ENCODE measurements at regions not wholly inside any gene's neighbourhood (a gene's known extent, or its start where the extent isn't known, plus 50 kb on each side); places are given as distances from the start of the nearest gene placed in this dataset.

DNA sequence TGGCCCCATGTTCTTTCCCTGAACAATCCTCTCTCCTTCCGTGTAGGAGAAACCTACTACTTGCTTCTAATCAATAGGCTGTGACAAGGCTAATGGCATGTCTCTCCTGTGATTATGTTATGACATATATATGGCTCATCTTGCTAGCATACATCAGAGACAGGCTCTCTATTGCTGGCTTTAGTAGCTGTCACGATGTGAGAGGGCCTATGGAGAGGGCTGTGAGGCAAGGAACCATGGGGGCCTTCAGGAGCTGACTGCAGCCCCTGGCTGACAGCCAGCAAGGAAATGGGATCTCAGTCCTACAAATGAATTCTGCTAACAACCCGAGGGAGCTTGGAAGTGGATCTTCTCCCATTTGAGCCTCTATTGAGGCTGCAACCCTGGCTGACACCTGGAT lies 96.3 kb downstream of the EOMES start:
- Histone ChIP-seq H3K79me1 (ENCODE audit: low read depth, low read length) (no peaks in the 10 kb centered on the region), H3K23ac (ENCODE audit: insufficient read length) (no peak overlapping the region), H2BK120ac (replicated peaks; ENCODE audit: low read depth, low read length) (no peak overlapping the region), H2AK5ac (ENCODE audit: low read depth, low read length) (no peak overlapping the region), H3K9ac (replicated peaks in 1 of 4; ENCODE audit: extremely low read depth in 1 of 4, low read depth in 3 of 4, low read length in 3 of 4) (no peak overlapping the region), H3K9me3 (ENCODE audit: insufficient read depth in 2 of 2, low read depth in 1 of 2, low read length in 1 of 2) (no peaks in the 10 kb centered on the region), H2BK5ac (ENCODE audit: low read depth, low read length) (no peak overlapping the region), H3K14ac (ENCODE audit: insufficient read length) (no peak overlapping the region), H4K20me1 (replicated peaks in 1 of 2; ENCODE audit: control insufficient read depth in 1 of 2, insufficient read depth in 2 of 2, low read length in 2 of 2) (no peaks in the 10 kb centered on the region), H2BK15ac (ENCODE audit: low read length) (no peak overlapping the region), H3K23me2 (ENCODE audit: low read depth, low read length) (no peaks in the 10 kb centered on the region; the same call in 1 of the 2 replicates), H3K18ac (ENCODE audit: extremely low read depth, low read length) (no peak overlapping the region), H4K91ac (replicated peaks; ENCODE audit: insufficient read length, low read length) (no peak overlapping the region), H2BK20ac (ENCODE audit: low read length) (no peak overlapping the region), H3K56ac (replicated peaks; ENCODE audit: insufficient read length, low read depth, low read length) (no peak overlapping the region), H3K4me3 (ENCODE audit: extremely low read depth in 1 of 4, insufficient read depth in 2 of 4, low read depth in 3 of 4, low read length in 4 of 4) (no peak overlapping the region), H2AFZ (ENCODE audit: low read length) (no peak overlapping the region), H3K27ac (ENCODE audit: low read depth, low read length) (no peak overlapping the region), H3K4me2 (ENCODE audit: insufficient read depth in 1 of 2, low read depth in 2 of 2, low read length in 2 of 2) (no peak overlapping the region), H3K79me2 (ENCODE audit: control insufficient read depth in 1 of 2, insufficient read depth in 2 of 2, low read length in 2 of 2) (no peaks in the 10 kb centered on the region), H3K4me1 (replicated peaks in 1 of 4; ENCODE audit: control insufficient read depth in 3 of 4, insufficient read depth in 4 of 4, low read length in 3 of 4) (no peaks in the 10 kb centered on the region; a peak in 1 of 7 replicates), H2BK12ac (ENCODE audit: low read depth, low read length) (no peak overlapping the region), H3K36me3 (ENCODE audit: control insufficient read depth in 2 of 4, insufficient read depth in 4 of 4, low read length in 3 of 4) (no peaks in the 10 kb centered on the region), H4K8ac (ENCODE audit: extremely low read depth, insufficient read depth, low read length) (no peak overlapping the region), H3K4ac (replicated peaks; ENCODE audit: insufficient read length, low read depth, low read length) (no peak overlapping the region), H4K5ac (ENCODE audit: insufficient read length, low read depth, low read length) (no peak overlapping the region), H3K27me3 (replicated peaks in 1 of 4; ENCODE audit: control insufficient read depth in 3 of 4, extremely low read depth in 1 of 4, insufficient read depth in 3 of 4, low read length in 3 of 4) (no peaks in the 10 kb centered on the region)
- TF ChIP-seq KDM4A (IDR thresholded peaks at IDR 0.05; ENCODE audit: low read depth, low read length, severe bottlenecking), result no peak
- TF ChIP-seq JUND (IDR thresholded peaks at IDR 0.05; ENCODE audit: low read length), result no peak
- TF ChIP-seq CBX5 (IDR thresholded peaks at IDR 0.05; ENCODE audit: low read depth, low read length), result no peak
- TF ChIP-seq CREB1 (IDR thresholded peaks at IDR 0.05), result no peak
- TF ChIP-seq, protein P1, sequence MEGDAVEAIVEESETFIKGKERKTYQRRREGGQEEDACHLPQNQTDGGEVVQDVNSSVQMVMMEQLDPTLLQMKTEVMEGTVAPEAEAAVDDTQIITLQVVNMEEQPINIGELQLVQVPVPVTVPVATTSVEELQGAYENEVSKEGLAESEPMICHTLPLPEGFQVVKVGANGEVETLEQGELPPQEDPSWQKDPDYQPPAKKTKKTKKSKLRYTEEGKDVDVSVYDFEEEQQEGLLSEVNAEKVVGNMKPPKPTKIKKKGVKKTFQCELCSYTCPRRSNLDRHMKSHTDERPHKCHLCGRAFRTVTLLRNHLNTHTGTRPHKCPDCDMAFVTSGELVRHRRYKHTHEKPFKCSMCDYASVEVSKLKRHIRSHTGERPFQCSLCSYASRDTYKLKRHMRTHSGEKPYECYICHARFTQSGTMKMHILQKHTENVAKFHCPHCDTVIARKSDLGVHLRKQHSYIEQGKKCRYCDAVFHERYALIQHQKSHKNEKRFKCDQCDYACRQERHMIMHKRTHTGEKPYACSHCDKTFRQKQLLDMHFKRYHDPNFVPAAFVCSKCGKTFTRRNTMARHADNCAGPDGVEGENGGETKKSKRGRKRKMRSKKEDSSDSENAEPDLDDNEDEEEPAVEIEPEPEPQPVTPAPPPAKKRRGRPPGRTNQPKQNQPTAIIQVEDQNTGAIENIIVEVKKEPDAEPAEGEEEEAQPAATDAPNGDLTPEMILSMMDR (IDR thresholded peaks at IDR 0.05; ENCODE audit: control extremely low read depth in 1 of 3, insufficient read depth in 1 of 3, low read depth in 1 of 3, low read length in 3 of 3), result no peak
- no peak for TF ChIP-seq KDM1A (IDR thresholded peaks at IDR 0.05; ENCODE audit: borderline replicate concordance, low read length)
- TF ChIP-seq SP2 (IDR thresholded peaks at IDR 0.05; ENCODE audit: low read length), result no peak
- TF ChIP-seq SP4 (IDR thresholded peaks at IDR 0.05; ENCODE audit: low read length), result no peak
- TF ChIP-seq FOSL1 (IDR thresholded peaks at IDR 0.05; ENCODE audit: insufficient read depth, low read depth, low read length), result no peak
- TF ChIP-seq SUZ12 (IDR thresholded peaks at IDR 0.05; ENCODE audit: low read length), result no peak
- no peak for TF ChIP-seq SRF (IDR thresholded peaks at IDR 0.05; ENCODE audit: low read depth, low read length)
- TF ChIP-seq BACH1 (IDR thresholded peaks at IDR 0.05; ENCODE audit: low read length), result no peak
- no peak for TF ChIP-seq EGR1 (IDR thresholded peaks at IDR 0.05; ENCODE audit: borderline replicate concordance, low read depth, low read length)
- TF ChIP-seq, protein P2, sequence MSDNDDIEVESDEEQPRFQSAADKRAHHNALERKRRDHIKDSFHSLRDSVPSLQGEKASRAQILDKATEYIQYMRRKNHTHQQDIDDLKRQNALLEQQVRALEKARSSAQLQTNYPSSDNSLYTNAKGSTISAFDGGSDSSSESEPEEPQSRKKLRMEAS (IDR thresholded peaks at IDR 0.05), result no peak
- ChIA-PET POLR2A (ENCODE audit: partially characterized antibody) (no interaction called here), CTCF (ENCODE audit: partially characterized antibody) (interaction anchor here (0.7 to 1.8 kb wide), 4 partner anchors 11 to 53 kb away, joined by 3 to 4 read pairs (median 4); no protein-coding TSS in a partner anchor)
- no peak for DNase-seq (ENCODE audit: low read depth in 1 of 2, low spot score in 2 of 2)
- 93% methylated on average over 3 of the region's 3 CpGs; no CpG with 5 or more reads in 1 of the 2 experiments for WGBS, 2 experiments (ENCODE audit: extremely low coverage in 1 of 2, insufficient coverage in 1 of 2, insufficient read length in 1 of 2, insufficient replicate concordance in 2 of 2, low coverage in 1 of 2, low lambda C conversion rate in 2 of 2, missing lambda C conversion rate in 1 of 2)
- FAIRE-seq, result no peak

All from H1 (cell line).